HCT116 (cell line): ENCODE measurements at regions not wholly inside any gene's neighbourhood (a gene's known extent, or its start where the extent isn't known, plus 50 kb on each side); places are given as distances from the start of the nearest gene placed in this dataset.

Experiments
- EGR1 ChIP-seq: IDR thresholded peaks from 2 replicates; pipeline ENCODE4 v1.6.1; 2012; ENCODE audit warnings: low read depth
- POLR2AphosphoS5 ChIP-seq: IDR thresholded peaks from 2 replicates; pipeline ENCODE4 v1.6.1; 2011; ENCODE audit warnings: mild to moderate bottlenecking, low read depth, low read length, moderate library complexity
- SIN3A ChIP-seq: IDR thresholded peaks from 2 replicates; pipeline ENCODE4 v1.6.1; 2012; ENCODE audit warnings: low read depth
- TF ChIP-seq, protein P1 (sequence below): IDR thresholded peaks from 2 replicates; pipeline ENCODE4 v1.6.1; 2012; ENCODE audit warnings: low read depth
- TF ChIP-seq, protein P2 (sequence below): IDR thresholded peaks from 2 replicates; pipeline ENCODE4 v1.6.1; 2011; ENCODE audit warnings: mild to moderate bottlenecking, low read length, moderate library complexity; ENCODE audit not compliant: insufficient replicate concordance; ENCODE audit errors: extremely low read depth
- TF ChIP-seq, protein P3 (sequence below), 3 experiments: fragments of 200-600 bp in 1 of 3; sonication (generic) in 1 of 3; IDR thresholded peaks in 2 of 3; conservative IDR thresholded peaks in 1 of 3; 2 replicates each; pipeline ENCODE4 v1.5.1; 2012 to 2017; ENCODE audit warnings: low read depth in 2 of 3, low read length in 2 of 3, antibody characterized with exemption in 1 of 3, borderline replicate concordance in 1 of 3, control low read depth in 1 of 3, mild to moderate bottlenecking in 1 of 3, mixed read lengths in 1 of 3, mixed run types in 1 of 3, moderate library complexity in 1 of 3; ENCODE audit not compliant: insufficient read depth in 1 of 3

DNA sequence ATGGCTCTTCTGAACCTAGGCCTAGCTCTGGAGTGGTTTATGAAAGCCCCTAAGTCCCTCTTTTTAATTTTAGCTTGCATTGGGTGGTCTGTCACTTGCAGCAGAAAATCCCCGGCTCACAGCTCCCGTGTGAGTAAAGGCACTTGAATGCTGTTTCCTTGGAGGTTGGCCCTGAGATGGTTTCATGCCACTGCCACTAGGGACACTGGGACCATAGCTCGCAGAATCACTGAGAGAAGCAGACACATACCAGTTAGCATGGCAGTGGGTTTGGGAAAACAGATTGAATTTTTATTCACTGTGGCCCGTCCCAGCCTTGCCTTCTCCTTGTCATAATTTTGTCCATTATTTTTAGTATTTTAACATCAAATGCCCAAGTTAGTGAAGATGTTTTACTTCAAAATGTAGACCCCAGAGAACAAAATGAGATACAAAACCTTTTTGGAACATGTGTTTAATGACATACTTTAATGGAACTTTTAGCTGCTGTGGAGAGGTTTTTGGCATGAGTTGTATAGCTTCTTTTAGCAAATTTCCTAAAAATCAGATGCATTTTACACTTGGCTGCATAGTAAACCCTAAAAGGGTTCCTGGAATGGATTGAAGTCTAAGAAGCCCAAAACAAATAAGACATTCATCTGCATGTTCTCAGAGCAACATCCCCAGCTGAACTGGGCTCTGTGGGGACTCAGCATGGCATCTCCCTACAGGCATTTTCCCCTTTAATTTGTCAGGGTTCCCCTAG is 259.7 kb upstream of the PITRM1 start (continued):
- TF ChIP-seq, protein P1, sequence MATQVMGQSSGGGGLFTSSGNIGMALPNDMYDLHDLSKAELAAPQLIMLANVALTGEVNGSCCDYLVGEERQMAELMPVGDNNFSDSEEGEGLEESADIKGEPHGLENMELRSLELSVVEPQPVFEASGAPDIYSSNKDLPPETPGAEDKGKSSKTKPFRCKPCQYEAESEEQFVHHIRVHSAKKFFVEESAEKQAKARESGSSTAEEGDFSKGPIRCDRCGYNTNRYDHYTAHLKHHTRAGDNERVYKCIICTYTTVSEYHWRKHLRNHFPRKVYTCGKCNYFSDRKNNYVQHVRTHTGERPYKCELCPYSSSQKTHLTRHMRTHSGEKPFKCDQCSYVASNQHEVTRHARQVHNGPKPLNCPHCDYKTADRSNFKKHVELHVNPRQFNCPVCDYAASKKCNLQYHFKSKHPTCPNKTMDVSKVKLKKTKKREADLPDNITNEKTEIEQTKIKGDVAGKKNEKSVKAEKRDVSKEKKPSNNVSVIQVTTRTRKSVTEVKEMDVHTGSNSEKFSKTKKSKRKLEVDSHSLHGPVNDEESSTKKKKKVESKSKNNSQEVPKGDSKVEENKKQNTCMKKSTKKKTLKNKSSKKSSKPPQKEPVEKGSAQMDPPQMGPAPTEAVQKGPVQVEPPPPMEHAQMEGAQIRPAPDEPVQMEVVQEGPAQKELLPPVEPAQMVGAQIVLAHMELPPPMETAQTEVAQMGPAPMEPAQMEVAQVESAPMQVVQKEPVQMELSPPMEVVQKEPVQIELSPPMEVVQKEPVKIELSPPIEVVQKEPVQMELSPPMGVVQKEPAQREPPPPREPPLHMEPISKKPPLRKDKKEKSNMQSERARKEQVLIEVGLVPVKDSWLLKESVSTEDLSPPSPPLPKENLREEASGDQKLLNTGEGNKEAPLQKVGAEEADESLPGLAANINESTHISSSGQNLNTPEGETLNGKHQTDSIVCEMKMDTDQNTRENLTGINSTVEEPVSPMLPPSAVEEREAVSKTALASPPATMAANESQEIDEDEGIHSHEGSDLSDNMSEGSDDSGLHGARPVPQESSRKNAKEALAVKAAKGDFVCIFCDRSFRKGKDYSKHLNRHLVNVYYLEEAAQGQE, result no peak
- TF ChIP-seq POLR2AphosphoS5 (no peak), EGR1 (no peak), SIN3A (no peak)
- TF ChIP-seq, protein P2, sequence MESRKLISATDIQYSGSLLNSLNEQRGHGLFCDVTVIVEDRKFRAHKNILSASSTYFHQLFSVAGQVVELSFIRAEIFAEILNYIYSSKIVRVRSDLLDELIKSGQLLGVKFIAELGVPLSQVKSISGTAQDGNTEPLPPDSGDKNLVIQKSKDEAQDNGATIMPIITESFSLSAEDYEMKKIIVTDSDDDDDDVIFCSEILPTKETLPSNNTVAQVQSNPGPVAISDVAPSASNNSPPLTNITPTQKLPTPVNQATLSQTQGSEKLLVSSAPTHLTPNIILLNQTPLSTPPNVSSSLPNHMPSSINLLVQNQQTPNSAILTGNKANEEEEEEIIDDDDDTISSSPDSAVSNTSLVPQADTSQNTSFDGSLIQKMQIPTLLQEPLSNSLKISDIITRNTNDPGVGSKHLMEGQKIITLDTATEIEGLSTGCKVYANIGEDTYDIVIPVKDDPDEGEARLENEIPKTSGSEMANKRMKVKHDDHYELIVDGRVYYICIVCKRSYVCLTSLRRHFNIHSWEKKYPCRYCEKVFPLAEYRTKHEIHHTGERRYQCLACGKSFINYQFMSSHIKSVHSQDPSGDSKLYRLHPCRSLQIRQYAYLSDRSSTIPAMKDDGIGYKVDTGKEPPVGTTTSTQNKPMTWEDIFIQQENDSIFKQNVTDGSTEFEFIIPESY, result no peak
- TF ChIP-seq, protein P3, sequence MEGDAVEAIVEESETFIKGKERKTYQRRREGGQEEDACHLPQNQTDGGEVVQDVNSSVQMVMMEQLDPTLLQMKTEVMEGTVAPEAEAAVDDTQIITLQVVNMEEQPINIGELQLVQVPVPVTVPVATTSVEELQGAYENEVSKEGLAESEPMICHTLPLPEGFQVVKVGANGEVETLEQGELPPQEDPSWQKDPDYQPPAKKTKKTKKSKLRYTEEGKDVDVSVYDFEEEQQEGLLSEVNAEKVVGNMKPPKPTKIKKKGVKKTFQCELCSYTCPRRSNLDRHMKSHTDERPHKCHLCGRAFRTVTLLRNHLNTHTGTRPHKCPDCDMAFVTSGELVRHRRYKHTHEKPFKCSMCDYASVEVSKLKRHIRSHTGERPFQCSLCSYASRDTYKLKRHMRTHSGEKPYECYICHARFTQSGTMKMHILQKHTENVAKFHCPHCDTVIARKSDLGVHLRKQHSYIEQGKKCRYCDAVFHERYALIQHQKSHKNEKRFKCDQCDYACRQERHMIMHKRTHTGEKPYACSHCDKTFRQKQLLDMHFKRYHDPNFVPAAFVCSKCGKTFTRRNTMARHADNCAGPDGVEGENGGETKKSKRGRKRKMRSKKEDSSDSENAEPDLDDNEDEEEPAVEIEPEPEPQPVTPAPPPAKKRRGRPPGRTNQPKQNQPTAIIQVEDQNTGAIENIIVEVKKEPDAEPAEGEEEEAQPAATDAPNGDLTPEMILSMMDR (IDR thresholded peaks at IDR 0.05 in 2 of 3, conservative IDR thresholded peaks at IDR 0.05 in 1 of 3; ENCODE audit: borderline replicate concordance in 1 of 3, insufficient read depth in 1 of 3, low read depth in 2 of 3, low read length in 2 of 3), result no peak
